ENCODE measurements at regions not wholly inside any gene's neighbourhood (a gene's known extent, or its start where the extent isn't known, plus 50 kb on each side); places are given as distances from the start of the nearest gene placed in this dataset.

- Histone ChIP-seq H3K9me3 (no peaks in the 10 kb centered on the region), H3K36me3 (no peaks in the 10 kb centered on the region), H3K27ac (no peak overlapping the region), H3K27me3 (no peaks in the 10 kb centered on the region), H3K4me1 (peaks cover 0 to 8% (median 3%) of the 10 kb centered on the region in 4 donors), H3K4me3 (no peak overlapping the region)
- WGBS, 2 donors, result 3 to 17% methylated on average over 7 of the region's 7 CpGs
- intact Hi-C loops (cut with DNase I), result no loop called here
- no peak for DNase-seq
- TF ChIP-seq CTCF (IDR thresholded peaks at IDR 0.05), result no peak
- TF ChIP-seq EP300 (IDR thresholded peaks at IDR 0.05), result no peak
- TF ChIP-seq POLR2AphosphoS5 (IDR thresholded peaks at IDR 0.05), result no peak
- TF ChIP-seq POLR2A (IDR thresholded peaks at IDR 0.05), result no peak
These were observed 73.7 kb upstream of the NRIP1 start for GRCh38 chr21:15138490-15138889.

- no peak for DNase-seq
- intact Hi-C loops (cut with DNase I), result no loop called here
These were observed 75.1 kb upstream of the NRIP1 start for GRCh38 chr21:15139898-15140297.

GRCh38 chr21:15140321-15141019, 75.7 kb upstream of the NRIP1 start:
- no peak for DNase-seq

More at GRCh38 chr21:15139898-15140297, 75.1 kb upstream of the NRIP1 start:
- no peak overlapping the region for H3K27ac ChIP-seq
- no peak for TF ChIP-seq POLR2AphosphoS5 (IDR thresholded peaks at IDR 0.05)
- TF ChIP-seq POLR2A (IDR thresholded peaks at IDR 0.05), result no peak
- no peak for TF ChIP-seq CTCF (IDR thresholded peaks at IDR 0.05)
- 11 to 48% methylated on average over 4 of the region's 4 CpGs for WGBS, 2 donors
- H3K9me3 ChIP-seq, result no peaks in the 10 kb centered on the region
- H3K27me3 ChIP-seq, result no peaks in the 10 kb centered on the region
- H3K4me1 ChIP-seq, result peaks cover 0 to 8% (median 3%) of the 10 kb centered on the region in 4 donors
- no peak overlapping the region for H3K4me3 ChIP-seq
- no peaks in the 10 kb centered on the region for H3K36me3 ChIP-seq

GRCh38 chr21:15141261-15141970, 76.6 kb upstream of the NRIP1 start:
- H3K4me1 ChIP-seq, result peaks cover 0 to 7% (median 3%) of the 10 kb centered on the region in 4 donors
- no peaks in the 10 kb centered on the region for H3K27me3 ChIP-seq
- H3K36me3 ChIP-seq, result no peaks in the 10 kb centered on the region
- no peaks in the 10 kb centered on the region for H3K9me3 ChIP-seq
- H3K4me3 ChIP-seq, result no peak overlapping the region
- intact Hi-C loops (cut with DNase I), result no loop called here
- TF ChIP-seq EP300 (IDR thresholded peaks at IDR 0.05) (no peak), POLR2AphosphoS5 (IDR thresholded peaks at IDR 0.05) (no peak), CTCF (IDR thresholded peaks at IDR 0.05) (no peak), POLR2A (IDR thresholded peaks at IDR 0.05) (no peak)
- whole genome bisulfite sequencing, 2 donors, result 11 to 44% methylated on average over 8 of the region's 8 CpGs
- H3K27ac ChIP-seq, result no peak overlapping the region
- no peak for DNase-seq

More at GRCh38 chr21:15140321-15141019, 75.7 kb upstream of the NRIP1 start:
- Histone ChIP-seq H3K27me3 (no peaks in the 10 kb centered on the region), H3K4me3 (no peak overlapping the region), H3K4me1 (peaks cover 0 to 8% (median 3%) of the 10 kb centered on the region in 4 donors), H3K27ac (no peak overlapping the region), H3K36me3 (no peaks in the 10 kb centered on the region), H3K9me3 (no peaks in the 10 kb centered on the region)
- TF ChIP-seq POLR2AphosphoS5 (IDR thresholded peaks at IDR 0.05), result no peak
- TF ChIP-seq POLR2A (IDR thresholded peaks at IDR 0.05), result no peak
- no peak for TF ChIP-seq CTCF (IDR thresholded peaks at IDR 0.05)
- TF ChIP-seq EP300 (IDR thresholded peaks at IDR 0.05), result no peak
- intact Hi-C loops (cut with DNase I), result no loop called here
- WGBS, 2 donors, result 8 to 52% methylated on average over 9 of the region's 9 CpGs
